GM18520 (cell line): ENCODE measurements at regions not wholly inside any gene's neighbourhood (a gene's known extent, or its start where the extent isn't known, plus 50 kb on each side); places are given as distances from the start of the nearest gene placed in this dataset.

Experiments used
- ATAC-seq: cut with Tn5 transposase; IDR thresholded peaks from one replicate; pipeline ENCODE4 v1.9.1; 2021; ENCODE audit not compliant: unreplicated experiment

DNA sequence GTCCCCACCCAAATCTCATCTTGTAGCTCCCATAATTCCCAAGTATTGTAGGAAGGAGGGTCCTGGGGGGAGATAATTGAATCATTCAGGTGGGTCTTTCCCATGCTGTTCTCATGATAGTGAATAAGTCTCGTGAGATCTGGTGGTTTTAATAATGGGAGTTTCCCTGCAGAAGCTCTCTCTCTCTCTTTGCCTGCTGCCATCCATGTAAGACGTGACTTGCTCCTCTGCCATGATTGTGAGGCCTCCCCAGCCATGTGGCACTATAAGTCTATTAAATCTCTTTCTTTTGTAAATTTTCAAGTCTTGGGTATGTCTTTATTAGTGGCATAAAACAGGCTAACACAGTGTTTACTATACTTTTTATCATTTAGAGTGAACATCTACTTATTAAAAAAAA lies 338.8 kb downstream of the ANKRD7 start:
- no peak for ATAC-seq

DNA sequence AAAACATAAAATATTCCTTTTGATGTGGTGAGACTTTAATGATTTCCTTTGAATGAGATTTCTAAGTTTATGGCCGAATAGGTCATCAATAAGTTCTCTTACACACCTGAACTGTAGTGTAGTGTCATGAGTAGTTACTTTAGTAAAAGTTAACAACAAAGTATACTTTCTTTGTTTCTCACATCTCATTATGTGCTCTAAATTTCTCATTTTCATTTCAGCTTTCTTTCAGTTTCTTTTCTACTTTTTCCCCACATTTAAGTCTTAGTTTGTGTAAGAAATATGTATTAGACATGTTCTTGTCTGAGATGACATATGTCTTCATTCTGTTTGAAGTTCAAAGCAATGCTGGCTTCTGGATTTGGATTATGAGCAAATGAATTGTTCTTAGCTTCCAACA lies 348.1 kb downstream of the ANKRD7 start:
- no peak for ATAC-seq

DNA sequence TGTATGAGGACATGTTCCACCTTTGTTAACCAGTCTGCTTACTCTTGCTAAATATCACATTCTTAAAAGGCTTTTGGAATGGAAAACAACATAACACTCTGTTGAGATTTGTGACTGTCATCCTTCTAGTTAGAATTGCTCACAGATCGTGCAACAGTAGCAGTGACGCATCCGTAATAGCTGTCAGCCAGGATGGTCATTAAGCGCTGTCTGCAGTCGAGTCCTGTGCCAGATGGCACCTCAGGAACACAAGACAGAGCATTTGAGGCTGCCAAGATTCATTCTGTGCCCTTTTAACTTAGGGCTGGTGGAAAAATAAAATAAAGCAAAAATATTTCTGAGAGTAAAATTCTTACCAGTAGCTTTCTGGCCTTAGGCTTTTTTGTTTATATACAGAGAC lies 348.6 kb downstream of the ANKRD7 start:
- ATAC-seq = no peak

DNA sequence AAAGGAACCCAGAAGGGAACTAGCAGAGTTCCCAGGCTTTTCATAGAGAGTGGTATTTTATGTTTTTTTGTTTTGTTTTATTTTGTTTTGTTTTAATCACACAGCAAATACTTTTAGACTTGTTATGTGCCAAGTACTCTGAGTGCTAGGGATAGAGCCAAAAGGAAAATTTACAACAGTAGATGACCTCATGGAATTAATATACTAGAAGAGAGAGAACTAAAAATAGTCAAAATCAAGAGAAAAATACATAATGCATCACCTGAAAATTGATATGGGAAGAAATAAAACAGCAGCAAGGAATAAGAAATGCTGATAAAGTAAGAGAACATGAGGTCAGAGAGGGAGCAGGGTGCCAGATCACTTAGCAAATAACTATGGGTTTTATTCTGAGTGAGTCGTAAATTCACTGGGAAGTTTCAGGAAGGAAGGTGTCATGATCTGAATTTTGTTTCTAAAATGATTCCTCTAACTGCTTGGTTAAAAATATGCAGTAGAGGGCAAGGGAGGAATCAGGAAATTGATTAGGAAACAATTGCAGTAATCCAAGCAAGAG lies 351.0 kb downstream of the ANKRD7 start:
- ATAC-seq = no peak

DNA sequence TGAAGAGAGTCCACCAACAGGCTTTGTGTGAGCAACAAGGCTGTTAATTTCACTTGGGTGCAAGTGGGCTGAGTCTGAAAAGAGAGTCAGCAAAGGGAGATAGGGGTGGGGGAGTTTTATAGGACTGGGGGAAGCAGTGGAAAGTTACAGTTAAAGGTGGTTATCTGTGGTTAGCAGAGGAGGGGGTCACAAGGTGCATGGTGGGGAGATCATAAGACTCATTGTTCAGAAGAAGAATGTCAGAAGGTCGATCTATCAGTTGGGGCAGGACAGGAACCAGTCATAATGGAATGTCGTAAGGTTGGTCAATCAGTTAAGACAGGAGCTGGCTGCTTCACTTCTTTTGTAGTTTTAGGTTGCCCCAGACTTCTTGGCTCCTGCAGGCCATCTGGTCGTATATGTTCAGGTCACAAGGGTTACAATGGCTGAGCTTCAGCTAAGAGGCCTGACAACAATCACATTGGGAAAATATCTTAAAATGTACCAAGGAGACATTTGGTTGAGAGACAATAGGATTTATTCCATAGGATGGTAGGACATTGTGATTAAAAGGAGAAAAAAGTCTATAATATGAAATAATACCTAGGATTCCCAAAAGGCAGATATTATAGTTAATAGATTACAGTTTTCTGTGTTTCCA lies 356.4 kb downstream of the ANKRD7 start:
- no peak for ATAC-seq

DNA sequence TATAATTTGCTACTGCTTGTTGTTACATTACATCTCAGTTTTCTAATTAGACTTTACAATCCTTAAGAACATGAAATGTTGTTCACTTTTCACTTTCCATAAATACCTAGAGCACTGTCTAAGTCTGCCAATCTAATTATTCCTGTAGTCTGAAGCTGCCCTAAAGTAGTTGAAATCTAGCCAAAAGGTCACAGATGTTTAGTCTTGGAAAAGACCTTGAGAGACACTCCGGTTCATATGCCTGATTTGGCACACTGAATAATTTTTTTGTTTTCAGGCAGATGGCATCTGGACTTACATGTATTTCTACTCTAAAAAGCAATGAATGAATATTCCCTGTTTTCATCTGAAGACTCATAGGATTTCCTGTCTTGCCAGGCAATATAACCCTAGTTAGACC lies 359.1 kb downstream of the ANKRD7 start:
- ATAC-seq = no peak

DNA sequence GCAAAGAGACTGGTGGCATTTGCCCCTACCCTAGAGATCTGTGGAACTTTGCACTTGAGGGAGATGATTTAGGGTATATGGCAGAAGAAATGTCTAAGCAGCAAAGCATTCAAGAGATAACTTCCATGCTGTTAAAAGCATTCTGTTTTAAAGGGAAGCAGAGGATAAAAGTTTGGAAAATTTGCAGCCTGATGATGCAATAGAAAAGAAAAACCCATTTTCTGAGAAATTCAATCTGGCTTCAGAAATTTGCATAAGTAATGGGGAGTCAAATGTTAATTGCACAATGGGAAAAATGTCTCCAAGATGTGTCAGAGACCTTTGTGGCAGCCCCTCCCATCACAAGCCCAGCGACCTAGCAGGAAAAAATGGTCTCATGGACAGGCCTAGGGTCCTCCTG lies 361.7 kb downstream of the ANKRD7 start:
- no peak for ATAC-seq

DNA sequence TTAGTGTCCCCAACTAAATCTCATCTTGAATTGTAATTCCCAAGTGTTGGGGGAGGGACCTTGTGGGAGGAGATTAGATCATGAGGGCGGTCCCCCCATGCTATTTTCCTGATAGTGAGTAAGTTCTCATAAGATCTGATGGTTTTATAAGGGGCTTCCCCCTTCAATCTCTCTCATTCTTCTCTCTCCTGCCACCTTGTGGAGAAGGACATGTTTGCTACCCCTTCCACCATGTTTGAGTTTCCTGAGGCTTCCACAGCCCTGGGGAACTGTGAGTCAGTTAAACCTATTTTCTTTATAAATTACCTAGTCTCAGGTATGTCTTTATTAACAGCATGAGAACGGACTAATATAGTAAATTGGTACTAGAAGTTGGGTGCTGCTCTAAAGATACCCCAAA lies 365.6 kb downstream of the ANKRD7 start:
- ATAC-seq = peak; percentile 67

DNA sequence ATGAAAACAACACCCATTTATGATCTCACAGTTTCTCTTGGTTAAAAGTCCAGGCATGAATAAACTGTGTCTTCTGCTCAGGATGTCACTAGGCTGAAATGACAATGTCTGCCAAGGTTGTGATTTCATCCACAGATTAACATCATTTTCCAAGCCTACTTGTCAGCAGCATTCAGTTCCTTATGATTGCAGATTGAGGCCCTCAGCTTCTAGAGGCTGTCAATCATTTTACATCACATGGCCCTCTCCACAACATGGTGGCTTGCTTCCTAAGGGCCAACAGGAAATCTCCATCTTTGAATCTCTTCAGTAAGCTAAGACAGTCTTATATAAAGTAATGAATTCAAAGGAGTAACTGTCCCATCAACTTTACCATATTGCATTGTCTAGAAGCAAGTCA lies 377.6 kb downstream of the ANKRD7 start:
- ATAC-seq = no peak

DNA sequence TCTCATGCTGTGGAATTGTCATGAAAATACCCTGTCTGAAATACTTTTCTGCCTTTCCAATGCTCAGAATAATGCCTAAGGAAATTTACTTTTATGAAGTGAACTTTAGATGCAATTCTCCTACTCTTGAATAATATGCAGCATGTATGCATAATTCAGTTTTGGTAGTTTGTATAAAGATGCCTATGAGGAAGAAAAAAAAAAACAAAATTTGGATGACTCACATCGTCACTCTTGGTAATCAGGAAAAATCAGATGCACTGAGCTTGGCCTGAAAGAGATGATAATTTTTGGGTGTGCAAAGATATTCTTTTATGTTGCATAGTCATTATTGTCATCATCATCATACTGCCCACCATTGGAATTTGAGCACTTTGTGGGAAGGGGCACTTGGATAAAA lies 382.1 kb downstream of the ANKRD7 start:
- no peak for ATAC-seq

DNA sequence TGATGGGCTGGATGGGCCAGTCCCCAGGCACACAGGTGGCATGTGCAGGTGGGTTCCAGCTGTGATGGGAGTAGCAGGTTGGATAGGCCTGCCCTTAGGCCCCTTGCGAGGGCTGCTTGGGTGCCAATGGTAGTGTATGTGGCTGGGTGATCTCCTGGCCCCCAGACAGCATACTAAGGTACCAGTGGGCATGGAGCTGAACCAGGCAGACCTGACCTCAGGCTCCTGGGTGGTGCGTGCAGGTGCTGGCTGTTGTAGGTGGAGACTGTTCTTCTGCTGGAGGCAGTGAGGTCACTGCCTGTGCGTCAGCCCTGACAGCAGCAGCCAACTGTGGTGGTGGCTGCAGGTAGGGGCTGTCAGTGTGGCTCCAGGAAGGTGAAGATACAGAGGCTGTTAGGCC lies 384.7 kb downstream of the ANKRD7 start:
- ATAC-seq = no peak

DNA sequence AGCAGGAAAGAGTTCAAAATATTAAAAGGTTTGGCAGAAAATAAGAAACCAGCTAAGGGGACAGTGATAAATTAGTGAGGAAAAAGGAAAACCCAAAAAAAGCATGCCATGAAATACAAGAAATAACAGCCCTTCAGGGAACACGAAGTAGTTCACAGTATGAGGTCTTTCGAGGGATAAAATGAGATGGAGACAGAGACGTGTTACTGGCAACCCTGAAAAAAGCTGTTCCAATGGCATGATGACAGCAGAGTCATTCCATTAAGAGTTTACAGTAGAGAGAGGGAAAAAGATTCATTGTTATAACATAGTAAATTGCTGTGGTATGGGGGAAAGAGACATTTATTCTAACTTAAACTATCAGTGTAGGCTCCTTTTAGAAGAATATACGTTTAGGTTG lies 391.2 kb downstream of the ANKRD7 start:
- ATAC-seq = no peak

DNA sequence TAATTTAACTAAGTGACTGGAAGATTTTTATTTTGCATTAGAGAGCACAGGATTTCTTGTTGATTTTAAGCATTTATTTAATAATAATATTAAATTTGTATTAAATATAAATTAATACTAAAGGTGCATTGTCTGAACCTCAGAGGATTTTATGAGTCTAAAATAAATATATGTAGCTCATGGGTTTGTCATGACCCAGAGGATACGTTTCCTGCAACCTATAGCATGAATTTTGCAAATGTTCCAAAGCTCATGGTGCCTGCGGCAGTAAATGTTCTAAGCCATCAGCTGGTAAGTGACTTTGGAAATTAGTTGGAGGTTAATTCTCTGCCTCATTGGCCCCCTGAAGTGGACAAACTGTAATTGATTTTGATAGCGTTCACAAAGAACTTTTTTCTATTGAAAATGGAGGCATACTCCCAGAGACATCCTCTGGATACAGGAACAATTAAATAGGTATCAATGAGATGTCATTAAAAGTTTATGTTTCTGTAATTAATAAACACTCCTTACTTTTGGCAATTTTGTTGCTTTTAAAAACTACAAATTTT lies 397.4 kb downstream of the ANKRD7 start:
- ATAC-seq = no peak

DNA sequence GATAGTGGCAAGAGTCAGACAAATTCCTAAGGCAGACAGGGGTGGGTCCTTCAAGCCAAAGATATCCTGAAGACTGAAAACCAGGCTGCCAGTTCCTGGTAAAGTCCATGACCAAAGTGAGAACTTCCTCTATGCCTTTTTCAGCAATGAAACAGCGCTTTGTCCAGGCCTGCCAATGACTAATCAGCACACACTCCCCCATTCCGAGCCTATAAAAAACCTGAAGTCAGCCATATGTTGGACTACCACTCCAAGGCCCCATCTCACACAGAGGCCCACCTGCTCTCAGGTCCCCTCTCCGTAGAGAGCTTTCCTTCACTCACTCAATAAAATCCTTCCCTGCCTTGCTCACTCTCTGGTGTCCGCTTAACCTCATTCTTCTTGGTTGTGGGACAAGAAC lies 402.2 kb downstream of the ANKRD7 start:
- ATAC-seq = no peak

DNA sequence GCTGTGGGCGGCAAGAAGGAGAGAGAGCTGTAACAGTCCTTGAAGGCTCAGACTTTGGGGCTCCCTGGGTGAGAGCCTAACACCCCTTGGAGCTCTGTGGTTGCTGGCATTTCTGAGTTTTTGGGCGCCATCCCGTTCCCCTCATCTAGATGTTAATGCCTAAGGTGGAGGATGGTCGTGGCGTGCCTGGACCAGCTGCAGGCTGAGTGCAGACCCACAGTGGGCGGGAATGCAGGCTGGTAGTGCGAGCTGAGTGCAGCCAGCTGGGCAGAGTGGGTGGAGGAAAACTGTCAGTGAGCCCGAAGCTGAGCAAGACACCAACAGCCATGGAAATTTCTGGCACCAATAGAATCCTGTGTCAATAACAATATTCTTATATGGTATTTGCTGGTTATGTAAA lies 403.0 kb downstream of the ANKRD7 start:
- no peak for ATAC-seq

DNA sequence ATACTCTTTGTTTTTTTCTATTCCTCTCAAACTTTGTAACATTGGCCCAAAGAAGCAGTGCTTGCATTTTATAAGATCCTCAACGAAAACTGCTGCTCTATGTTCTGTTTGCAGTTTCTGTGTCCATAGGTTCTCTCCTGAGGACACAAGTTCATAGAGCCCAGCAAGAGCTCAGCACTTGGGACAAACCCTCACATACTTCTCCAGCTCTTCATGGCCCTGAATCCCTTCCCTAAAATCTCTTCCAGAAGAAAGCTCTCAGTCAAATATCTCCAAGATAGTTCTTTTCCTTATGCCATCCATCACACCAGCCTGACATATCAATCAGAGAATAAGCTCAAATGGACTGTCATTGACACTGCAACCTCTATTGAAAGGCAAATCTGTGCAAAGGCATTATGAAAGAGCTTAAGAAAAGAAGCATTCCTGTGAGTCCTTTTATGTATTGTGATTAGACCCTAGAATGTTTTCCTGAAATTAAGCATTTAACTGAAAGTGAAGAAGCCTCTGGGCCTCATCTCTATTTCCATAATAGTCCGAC lies 405.5 kb downstream of the ANKRD7 start:
- ATAC-seq = no peak

DNA sequence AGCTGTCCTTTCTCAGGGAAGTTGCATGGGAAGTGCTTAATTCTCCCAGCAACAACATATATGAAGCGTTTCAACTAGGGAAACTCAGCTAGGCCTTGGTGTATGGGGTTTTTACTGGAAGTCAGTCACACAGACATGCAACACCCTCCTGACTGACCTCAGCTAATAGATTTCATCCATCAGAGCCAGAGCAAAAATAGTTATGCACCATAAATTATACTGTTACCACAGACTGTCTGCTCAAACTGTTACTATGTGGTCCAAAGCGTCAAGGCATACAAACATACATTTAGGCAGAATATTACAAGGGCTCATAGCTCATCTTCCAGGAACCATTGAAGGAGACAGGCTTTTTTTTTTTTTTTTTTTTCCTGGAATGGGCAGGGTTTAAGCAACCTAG lies 417.9 kb downstream of the ANKRD7 start:
- no peak for ATAC-seq

DNA sequence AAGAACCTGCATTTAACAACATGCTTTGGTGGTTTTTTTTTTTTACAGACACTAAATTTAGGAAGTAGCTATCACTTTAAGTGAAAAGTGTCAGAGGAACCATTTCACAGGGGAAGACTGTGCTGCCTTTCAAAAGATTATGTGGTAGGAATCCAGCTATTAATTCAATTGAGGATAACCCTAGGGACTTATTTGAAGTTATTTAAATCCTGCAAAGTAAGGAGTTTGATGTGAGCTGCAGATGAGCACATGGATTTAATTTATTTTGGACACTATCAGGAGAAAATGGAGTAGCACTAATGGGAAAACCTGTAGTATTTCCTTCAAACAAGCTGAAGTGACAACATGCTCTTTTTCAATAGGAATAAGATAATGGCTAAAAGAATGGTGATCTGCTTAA lies 419.8 kb downstream of the ANKRD7 start:
- ATAC-seq = no peak

DNA sequence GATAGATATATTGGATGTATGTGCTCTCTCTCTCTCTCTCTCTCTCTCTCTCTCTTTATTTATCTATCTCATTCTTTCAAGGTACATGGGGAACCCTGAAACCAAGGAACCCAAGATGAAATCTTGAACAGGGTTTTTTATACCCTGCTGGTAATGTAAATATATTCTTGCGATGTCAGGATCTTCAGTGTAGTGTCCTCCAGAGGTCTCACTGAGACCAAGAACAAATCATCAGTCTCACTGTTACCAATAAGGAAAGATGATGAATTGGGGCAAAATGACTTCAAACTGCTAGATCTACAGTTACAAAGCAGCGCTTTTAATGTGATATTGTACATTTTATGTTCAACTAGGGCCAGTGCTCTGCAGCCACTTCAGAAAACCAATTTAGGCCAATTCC lies 423.5 kb downstream of the ANKRD7 start:
- ATAC-seq = no peak

DNA sequence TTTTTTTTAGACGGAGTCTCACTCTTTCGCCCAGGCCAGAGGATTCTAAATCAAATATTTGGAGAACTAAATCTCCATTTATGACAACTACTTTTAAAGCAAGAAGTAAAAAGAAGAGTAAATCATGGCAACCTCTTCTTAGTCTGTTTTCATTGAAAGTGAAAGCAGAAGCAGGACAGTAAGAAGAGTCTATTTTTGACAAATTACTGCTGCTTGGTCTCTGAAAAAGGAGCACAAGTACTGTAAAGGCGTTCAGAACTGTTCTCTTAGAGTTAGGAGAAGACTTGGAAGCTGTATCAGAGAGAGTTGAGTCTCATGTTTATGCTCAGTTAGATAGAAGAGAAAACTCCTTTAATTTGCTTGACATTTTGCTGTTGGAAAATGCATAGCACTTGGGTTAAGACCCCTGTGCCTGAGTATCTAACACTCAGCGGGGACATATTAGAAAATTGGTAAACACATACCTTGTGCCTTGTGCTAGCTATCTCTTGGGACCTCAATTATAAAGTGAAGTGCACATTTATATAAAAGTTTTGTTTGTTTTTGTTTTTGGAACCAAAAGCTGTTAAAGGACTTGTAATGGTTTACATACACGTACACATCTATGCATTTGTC lies 433.0 kb downstream of the ANKRD7 start:
- peak; percentile 86 for ATAC-seq

DNA sequence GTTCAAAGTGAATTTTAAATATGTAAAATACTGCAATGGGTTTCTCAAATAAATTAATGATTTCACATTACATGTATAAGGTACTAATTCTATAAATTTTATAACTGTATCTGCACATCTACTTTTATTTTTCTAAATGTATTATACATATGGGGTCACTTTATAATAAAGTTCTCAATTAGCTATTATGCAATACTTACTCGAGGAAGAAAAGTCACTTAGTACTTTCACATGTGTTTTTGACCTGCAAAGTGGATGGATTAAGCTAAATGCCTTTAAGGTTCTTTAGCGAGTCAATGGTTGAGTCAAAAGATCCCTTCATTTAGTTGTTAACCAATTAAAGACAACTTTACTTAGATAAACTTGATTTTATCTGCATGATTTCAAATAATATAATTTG lies 437.8 kb downstream of the ANKRD7 start:
- no peak for ATAC-seq

DNA sequence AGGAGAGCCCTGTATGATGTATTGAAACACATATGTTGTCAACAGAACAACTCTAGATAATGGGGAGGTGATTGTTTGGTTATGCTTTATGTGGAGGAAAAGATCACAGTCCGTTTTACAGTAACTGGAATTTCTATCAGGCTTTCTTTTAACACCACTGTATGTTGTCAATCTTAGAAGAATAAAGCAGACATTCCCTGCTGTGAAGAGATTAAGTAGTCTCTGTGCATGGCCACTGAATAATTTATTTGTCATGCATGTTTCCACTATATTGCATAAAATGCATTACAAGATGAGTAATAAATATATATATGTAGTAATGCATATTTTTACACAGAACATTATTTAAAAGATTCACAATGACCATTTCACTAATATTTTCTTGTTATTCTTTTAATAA lies 440.0 kb downstream of the ANKRD7 start:
- no peak for ATAC-seq
